ENCODE measurements at regions not wholly inside any gene's neighbourhood (a gene's known extent, or its start where the extent isn't known, plus 50 kb on each side); places are given as distances from the start of the nearest gene placed in this dataset.

- TF ChIP-seq POLR2A (IDR thresholded peaks at IDR 0.05; ENCODE audit: low read length) = no peak
- no peak for TF ChIP-seq GATA1 (IDR thresholded peaks at IDR 0.05; ENCODE audit: low read depth, low read length)
These were observed 101.6 kb upstream of the INSIG1 start for GRCh38 chr7:155195939-155196523.

Measured in erythroblast (primary cell).